GM18519 (cell line): ENCODE measurements at regions not wholly inside any gene's neighbourhood (a gene's known extent, or its start where the extent isn't known, plus 50 kb on each side); places are given as distances from the start of the nearest gene placed in this dataset.

Source experiments
- ATAC-seq: cut with Tn5 transposase; IDR thresholded peaks from one replicate; pipeline ENCODE4 v1.9.1; 2021; ENCODE audit warnings: mild to moderate bottlenecking, moderate library complexity; ENCODE audit not compliant: unreplicated experiment, low FRiP score

DNA sequence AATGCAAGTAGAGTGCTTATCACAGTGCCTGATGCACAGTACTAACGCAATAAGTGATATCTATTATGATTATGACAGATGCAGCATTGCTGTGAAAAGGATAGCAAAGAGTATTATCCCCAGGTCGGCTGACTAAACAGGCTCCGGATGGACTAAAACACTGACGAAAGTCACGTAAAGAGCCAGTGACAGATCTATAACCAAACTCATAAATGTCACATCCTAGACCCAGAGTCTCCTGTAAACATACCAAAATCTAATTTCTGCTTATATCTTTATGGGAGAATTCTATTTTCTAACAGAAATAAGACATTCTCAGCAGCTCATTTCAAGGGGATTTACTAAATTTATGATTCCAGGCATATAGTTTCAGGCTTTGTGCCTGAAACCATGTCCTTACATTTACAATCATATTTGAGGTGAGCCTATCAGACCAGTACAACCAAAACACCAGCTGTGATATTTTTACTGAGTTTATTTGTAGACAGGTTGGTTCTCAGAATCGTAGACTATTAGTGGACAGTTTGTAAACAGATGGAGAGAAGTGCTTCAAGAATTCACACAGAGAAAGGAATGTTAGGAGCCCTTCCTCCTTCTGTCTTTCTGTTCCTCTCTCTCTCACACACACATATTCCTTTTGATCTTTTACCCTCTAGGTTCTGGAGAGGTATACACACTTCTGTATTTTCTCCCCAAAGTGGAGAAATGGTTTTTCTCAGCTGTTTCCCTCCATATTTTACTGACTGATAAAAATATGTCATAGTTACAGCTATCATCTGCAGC is 52.4 kb upstream of the WDR26 start:
- ATAC-seq: no peak

DNA sequence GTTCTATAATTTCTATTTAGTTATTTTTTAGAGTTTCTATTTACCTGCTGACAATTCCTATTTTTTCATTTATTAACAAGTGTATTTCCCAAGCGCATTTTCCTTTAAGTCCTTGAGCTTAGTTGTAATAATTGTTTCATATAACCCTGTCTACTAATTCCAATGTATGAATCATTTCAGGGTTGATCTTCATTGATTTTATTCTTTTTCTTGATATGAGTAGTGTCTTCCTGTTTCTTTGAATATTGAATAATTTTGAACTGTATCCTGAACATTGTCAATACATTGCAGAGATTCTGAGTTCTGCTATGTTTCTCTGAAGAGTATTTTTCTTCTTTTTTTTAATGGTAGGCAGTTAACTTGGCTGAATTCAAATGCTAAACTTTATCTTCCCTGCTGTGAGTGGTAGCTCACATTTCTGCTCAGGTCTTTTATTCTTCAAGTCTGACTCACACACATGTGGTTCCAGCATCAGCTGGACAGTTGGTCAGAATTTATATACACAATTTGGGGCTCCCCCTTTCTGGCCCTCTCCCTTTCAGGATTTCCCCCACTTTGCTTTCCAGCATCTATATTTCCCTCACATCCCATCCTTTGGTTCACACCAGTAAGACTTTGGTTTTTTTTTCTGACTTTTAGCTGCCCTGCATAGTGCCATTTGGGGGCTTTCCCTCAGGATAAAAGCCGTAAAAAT is 54.4 kb upstream of the WDR26 start:
- ATAC-seq: no peak

DNA sequence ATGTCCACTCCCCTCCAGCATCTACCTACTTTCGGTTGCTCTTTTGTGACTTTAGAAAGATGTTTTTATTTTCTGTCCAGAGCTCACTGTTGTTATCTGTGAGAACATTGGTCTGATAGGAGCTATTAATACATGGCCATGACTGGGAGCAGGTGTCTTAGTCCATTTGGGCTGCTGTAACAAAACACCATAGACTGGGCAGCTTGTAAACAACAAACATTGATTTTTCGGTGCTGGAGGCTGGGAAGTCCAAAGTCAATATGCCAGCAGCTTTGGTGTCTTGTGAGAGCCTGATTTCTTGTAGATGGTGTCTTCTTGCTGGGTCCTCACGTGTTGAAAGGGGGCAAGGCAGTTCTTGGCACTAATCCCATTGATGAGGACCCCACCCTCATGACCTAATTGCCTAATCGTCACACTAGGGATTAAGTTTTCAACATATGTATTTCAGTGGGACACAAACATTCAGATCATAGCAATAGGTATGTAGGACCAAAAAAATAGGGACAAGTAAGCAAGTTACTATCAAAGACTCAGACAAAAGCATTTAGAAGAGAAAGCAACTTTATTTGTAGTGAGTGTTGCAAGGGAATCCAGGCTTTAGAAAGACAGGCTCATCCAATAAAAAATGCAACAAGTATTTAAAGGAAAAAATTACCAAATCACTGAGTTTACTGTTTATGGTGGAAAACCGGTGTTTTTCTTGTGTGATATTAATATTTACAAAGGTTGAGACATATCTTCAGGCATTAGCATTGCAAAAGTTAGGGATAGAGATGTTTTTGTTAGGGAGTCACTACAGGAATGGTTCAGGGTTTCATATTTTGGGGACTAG is 55.2 kb upstream of the WDR26 start:
- no peak for ATAC-seq

DNA sequence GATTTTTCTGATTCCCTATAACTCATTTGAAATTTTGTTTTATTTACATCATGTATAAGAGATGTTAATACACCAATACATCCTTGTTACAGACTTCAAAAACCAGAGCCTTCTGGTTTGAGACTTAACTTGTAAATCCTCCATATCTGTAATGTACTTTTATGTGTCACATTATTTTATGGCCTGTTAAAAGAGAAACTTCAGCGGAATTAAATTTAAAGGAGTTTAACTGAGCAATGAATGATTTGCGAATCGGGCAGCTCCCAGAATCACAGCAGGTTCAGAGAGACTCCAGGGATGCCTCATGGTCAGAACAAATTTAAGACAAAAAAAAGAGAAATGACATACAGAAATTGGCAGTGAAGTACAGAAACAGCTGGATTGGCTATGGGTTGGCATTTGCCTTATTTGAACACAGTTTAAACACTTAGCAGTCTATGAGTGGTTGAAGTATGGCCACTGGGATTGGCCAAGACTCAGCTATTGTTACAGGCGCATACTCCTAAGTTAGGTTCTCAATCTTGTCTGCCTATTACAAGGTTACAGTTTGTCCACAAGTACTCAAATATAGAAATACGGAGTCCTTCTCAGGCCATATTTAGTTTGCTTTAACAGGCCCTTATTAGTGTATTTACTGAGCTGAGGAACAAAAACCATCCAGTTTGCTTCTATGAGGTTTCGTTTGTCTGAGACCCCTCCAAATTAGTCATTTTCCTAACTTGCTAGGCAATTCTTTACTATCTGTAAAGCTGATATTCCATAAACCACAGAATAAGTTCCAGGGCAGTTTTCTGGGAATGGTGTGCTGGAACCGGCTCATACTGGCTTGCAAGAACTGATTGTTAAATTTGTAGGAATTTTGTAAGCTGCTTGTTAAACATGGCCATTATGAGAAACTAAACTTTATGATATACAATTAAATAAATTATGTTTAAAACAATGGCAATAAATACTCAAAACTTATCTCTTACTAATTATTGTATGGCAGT is 56.2 kb upstream of the WDR26 start:
- no peak for ATAC-seq

DNA sequence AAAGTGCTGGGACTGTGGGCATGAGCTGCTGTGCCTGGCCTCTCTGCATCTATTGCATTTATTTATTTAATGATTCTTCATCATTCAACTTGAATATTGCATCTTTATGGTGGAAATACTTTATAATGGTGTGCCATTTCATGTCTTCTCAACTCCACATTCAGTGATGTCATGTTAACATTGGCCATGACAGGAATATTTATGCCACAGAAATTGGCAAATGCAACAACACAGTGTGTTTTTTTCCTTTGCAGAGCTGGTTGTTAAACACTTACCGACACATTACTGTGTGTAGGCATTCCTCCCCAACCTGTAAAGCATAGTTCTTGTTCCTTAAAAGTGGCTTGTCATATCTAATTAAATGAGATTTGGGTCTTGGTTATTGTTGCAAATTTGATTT is 57.4 kb upstream of the WDR26 start:
- ATAC-seq: no peak

DNA sequence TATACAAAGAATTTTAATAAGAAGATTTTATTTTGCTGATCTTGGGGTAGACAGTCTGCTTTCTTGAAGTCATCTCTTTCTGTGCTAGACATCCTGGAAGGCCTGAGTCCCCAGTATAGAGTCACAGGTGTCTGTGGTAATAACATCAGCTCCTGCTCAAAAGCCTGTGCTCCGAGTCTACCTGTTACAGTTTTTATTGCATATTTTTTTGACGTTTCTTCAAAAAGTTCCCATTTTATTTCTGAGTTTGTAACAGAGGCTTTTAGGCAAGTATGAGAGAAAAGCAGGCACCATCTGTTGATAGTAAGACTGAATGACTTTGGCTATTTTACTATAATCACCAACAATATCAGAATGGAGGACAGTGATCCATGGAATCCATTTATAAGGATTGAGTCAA is 58.0 kb upstream of the WDR26 start:
- ATAC-seq: no peak

DNA sequence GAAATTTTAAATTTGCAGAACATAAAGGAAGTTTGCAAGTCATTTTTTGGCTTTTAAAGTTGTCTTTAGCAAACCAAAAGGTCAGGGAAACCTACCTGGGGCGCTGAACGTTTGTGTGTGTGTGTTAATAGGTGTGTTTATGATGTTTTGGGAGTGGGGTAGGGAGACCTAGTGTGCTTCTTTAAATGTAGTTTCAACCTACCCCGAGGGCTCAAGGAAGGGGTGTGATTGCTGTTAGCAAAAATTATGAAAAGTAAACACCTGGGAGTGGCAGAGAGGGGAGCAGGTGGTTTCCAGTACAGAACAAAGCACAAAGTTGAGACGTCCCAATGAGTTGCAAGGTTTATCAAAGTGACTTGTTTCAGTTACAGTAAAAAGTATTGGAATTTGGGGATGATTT is 58.7 kb upstream of the WDR26 start:
- ATAC-seq: no peak

DNA sequence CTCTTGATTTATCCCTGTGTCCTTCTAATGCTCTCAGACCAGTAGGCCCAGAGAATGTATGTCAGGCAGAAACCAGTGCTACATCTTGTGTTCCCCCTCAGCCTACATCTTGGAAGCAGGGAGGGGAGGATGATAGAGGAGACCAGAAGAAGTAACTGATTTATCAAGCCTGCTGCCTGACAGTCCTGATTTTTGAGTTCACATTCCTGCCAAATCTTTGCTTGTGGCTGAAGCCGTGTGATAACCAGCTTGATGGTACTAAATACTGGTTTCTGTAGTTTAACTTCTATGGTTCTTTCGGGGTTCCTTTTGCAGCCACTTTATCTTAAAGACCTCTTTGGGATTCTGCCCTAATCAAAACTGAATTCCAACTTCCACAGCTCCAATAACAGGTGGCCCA is 59.7 kb upstream of the WDR26 start:
- ATAC-seq: no peak

DNA sequence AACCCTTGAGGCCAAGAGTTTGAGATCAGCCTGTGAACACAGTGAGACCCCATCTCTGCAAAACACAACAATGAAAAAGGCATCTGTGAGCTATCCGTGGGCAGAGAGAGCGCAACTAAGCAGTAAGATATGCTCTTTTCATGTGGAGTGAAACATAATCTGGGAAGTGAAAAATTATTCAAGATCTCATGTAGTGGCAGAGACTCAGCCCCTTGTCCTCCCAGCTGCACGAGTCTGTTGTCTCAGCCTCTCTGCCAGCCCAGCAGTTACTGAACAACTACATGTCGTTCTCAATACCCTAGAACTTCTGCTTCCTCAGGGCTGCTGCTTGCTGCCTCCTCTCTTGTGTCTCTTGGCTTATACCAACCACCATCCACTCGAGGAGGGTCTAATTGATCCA is 61.3 kb upstream of the WDR26 start:
- no peak for ATAC-seq

DNA sequence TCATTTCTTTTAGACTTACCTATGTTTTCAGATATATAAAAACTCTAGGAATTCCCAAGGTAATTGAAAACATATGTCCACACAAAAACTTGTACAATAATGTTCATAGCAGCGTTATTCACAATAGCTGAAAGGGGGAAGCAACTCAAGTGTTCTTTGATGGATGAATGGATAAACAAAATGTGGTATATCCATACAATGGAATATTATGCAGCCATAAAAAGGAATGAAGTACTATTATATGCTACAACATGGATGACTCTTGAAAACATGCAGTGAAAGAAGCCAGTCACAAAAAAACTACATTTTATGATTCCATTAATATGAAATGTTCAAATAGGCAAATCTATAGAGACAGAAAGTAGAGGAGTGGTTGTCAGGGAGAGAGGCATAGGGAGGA is 62.2 kb upstream of the WDR26 start:
- ATAC-seq: no peak

DNA sequence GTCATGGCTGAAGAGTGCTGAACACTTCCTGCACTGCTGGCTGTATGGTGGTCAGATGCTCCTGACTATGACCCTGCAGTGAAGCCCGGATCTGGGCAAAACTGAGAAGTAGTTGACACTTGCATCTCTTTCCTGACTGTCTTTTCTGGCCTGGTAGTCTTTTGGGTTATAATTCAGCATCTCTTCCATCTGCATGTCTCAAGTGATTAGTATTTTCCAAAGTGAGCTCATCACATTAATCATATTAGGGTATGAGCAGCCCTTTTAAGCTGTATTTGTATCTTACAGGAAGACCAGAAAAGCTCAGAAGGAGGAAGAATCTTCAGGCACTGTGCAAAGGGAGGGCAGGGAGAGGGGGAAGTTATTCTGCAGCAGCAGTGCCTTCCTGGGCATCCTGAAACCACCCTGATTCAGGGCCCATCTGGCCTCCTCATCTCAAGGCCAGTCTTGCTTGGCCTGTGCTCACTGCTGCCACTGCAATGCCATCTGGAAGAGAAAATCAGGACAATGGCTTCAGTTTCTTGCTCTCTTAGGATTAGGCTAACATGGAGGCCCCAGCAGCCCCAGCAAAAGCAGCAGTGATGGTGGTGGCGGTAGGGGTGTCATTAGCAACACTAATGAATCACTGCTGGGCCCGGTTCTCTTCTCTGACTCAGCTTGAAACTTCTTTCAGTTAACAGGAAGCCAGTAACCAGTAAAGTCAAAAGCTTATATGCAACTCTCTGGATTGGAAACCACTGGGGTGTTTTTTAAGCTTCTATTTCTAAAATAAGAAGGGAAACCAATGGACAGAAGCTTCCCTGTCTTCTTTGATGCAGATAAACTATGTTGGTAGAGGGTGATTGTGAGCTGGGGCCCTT is 63.3 kb upstream of the WDR26 start:
- ATAC-seq: peak; percentile 92

DNA sequence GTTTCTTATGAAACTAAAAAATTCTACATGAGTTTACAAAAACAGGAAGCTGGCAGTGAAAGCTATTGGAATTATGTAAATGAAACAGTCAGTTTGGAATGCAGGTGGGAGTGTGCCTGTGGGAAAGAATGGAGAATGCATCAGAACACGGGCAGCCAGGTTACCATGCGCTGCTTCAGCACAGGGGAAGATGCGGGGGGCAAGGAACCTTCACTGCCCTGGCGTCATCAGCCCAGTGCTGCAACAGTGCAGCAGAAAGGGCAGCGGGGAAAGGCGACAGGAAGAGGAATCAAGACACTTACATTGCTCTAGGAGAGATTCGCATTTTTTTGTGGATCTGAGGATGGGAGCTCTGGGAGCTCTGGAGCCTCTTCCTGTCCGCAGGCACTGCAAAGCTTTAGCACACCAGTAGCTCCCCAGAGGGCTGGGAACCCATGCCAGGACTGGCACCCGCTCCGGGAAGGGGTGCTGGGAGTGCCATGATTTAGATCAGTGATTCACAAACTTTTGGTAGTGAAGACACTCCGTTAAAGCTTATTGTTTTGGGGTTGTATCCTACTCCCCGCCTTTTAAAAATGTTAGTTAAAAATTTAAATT is 64.1 kb upstream of the WDR26 start:
- no peak for ATAC-seq

DNA sequence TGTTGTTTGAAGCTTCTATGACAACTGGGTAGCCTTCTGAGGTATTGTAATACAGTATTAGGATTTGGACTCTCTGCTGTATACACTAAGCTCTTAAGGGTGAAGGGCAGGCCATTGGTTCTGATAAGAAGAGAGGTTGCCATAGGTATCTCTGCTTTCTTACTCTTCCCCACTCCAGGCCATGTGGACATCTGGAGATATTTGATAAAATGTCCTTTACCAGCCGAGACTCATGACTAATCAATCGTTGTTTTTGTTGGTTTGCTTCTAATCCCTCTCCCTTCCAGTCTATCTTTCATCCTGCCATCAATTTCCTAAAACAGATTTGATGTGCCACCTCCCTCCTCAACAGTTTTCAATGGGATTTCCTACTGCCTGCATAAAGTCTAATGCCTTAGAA is 64.6 kb upstream of the WDR26 start:
- no peak for ATAC-seq

DNA sequence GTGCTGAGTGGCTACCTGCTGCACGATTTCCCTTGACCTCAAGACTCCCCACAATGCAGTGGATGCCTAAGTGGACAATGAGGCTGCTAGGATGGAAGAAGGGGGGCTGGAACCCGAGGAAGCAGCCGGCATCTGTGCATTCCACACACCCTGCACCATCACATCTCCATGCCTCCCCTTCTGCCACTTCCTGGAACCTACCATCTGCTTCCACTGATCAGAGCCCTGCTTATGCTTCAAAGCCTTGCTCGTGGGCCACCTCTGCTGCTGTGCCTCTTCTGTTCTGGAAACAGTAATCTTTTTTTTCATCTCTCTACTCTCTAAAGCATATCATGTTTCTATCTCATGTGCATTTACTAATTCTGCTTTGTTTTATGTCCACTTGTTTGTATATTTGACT is 66.2 kb upstream of the WDR26 start:
- ATAC-seq: no peak

DNA sequence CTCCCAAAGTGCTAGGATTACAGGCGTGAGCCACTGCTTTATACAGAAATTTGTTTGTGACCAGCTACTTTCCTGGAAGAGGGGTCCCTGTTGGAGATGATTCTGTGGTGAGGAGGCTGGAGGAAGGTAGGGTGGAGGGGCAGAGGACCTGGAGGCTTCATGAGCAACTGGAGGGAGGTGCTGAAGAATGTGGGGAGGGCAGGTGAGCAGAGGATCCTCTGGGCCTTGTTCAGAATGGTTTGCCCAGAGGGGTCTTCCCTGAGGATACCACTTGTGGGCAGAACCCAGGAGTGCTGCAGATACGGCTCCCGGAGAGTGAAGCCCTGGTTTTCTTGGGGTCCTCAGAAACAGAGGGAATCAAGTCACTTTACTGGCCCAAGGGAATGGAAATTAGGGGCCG is 67.2 kb upstream of the WDR26 start:
- ATAC-seq: no peak

DNA sequence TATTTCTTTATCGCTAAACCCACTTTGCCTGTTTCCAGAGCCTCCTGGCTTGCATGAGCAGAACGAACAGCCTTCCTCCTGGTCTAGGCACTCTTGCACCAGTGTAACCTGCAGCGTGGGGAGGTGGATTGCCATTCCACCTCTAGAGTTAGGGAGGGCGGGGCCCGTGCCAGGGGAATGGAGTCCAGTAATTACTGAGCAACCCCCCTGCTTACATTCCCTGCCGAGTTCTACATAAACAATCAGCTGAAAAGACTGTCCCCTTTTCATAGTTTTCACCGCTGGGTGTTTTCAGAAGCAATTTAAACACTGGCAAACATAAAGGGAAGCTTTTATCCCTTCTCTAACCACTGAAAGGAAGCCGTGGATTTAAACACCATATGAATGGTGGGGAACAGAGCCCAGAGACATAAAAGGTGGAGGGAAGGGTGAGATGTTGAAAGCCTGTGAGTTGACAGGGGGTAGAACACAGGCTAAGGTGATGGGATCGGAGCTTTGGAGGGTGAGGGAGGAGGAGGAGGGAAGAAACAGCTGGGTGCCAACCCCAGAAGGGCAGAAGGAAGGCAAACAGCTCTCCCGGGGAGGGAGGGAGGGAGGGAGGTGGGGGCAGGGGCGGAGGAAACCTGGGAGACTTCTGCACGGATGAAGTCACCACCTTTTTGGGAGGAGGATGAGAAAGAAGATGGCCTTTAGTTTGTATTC is 68.0 kb upstream of the WDR26 start:
- ATAC-seq: no peak

DNA sequence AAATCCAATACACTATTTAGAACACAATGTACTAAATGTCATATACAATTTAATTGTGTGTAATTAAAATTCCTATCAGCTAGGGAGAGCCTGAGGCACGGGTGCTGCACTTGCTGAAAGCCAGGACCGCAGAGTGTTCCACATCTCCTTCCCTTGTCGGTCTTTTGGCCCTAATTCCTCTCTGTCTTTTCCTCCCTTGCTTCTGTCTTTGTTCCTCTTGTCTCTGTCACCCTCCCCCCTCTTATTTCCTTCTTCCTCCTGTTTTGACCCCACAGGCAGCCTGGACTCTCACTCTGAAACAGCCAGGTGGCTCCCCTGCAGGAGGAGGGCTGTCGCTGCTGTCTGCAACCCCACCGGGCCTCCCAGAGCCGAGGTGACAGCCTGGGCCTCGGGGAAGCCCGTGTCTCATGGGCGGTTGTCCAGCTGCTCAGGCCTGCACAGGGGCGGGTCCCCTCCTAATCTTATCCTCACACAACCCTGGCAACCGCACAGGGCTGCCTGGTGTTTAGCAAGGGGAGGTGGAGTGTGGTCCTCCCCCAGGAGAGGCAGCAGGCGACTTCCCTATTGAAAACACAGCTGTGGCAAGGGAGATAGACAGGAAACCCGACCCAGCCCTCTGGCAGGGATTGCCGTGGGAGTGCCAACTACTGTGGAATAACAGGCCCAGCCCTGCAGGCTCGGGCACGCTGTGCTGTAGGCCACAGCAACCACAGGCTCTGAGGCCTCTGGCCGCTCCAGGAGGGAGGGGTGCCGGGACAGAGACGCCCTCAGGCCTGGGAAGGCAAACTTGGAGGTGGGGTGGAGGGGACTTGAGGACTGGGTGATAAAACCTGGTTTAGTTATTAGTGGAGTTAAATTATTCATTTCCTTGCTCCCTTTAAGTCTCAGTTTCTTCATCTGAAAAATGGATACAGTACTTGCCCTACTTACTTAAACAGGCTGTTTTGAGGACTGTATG is 68.8 kb upstream of the WDR26 start:
- ATAC-seq: peak; percentile 87
